HEK293 (cell line): ENCODE measurements at regions not wholly inside any gene's neighbourhood (a gene's known extent, or its start where the extent isn't known, plus 50 kb on each side); places are given as distances from the start of the nearest gene placed in this dataset.

Experiments used
- CTCF ChIA-PET: fragments of 350-600 bp; formaldehyde crosslinking; extraction: SDS; loops from one replicate; lab custom pipeline; 2021; ENCODE audit warnings: antibody characterized with exemption; lab: Yijun Ruan, JAX
- POLR2A ChIA-PET: fragments of 300-600 bp; formaldehyde crosslinking; extraction: SDS; loops from one replicate; lab custom pipeline; 2020; ENCODE audit warnings: antibody characterized with exemption, inconsistent platforms; lab: Yijun Ruan, JAX
- H3K27ac ChIP-seq: fragments of 200-500 bp; sonication (Bioruptor generic); 2 replicates; pipeline ENCODE4 v1.5.1; 2014; ENCODE audit warnings: low read depth, low read length, control low read depth, inconsistent platforms; ENCODE audit errors: extremely low read depth
- H3K36me3 ChIP-seq, 2 experiments: fragments of 200-500 bp in 1 of 2; sonication (Bioruptor generic) in 1 of 2; 1 replicate in 1 of 2; 2 replicates in 1 of 2; pipeline ENCODE4 v1.5.1; 2014 to 2017; ENCODE audit warnings: inconsistent platforms in 2 of 2, low read length in 2 of 2; ENCODE audit not compliant: control insufficient read depth in 2 of 2, insufficient read depth in 1 of 2
- H3K4me1 ChIP-seq: fragments of 200-500 bp; sonication (Bioruptor generic); 2 replicates; pipeline ENCODE4 v1.5.1; 2014; ENCODE audit warnings: mild to moderate bottlenecking, low read length, inconsistent platforms; ENCODE audit not compliant: control insufficient read depth, insufficient read depth
- H3K4me3 ChIP-seq: 2 replicates; pipeline ENCODE4 v1.5.1; 2011; ENCODE audit warnings: low read depth, mild to moderate bottlenecking, control low read depth, low read length, moderate library complexity
- H3K9me3 ChIP-seq: fragments of 200-500 bp; sonication (Bioruptor generic); 2 replicates; pipeline ENCODE4 v1.5.1; 2014; ENCODE audit warnings: low read depth, low read length, inconsistent platforms; ENCODE audit not compliant: control insufficient read depth, insufficient read depth
- GLI4 ChIP-seq: fragments of 450-650 bp; formaldehyde crosslinking; IDR thresholded peaks from 2 replicates; pipeline ENCODE4 v1.5.1; 2016; ENCODE audit warnings: missing biosample characterization, missing genetic modification characterization
- HOXD13 ChIP-seq: sonication (generic); formaldehyde crosslinking; IDR thresholded peaks from 2 replicates; pipeline ENCODE4 v1.8.0; 2022; ENCODE audit warnings: missing genetic modification reagents, borderline replicate concordance
- KLF9 ChIP-seq: fragments of 450-650 bp; formaldehyde crosslinking; IDR thresholded peaks from 2 replicates; pipeline ENCODE4 v1.5.1; 2016; ENCODE audit warnings: missing biosample characterization, missing genetic modification characterization, low read depth
- OVOL3 ChIP-seq: fragments of 450-650 bp; formaldehyde crosslinking; IDR thresholded peaks from 2 replicates; pipeline ENCODE4 v1.5.1; 2016; ENCODE audit warnings: missing biosample characterization, missing genetic modification characterization
- REPIN1 ChIP-seq: fragments of 450-650 bp; formaldehyde crosslinking; IDR thresholded peaks from 2 replicates; pipeline ENCODE4 v1.5.1; 2017; ENCODE audit warnings: missing biosample characterization, missing genetic modification characterization, low read depth
- ZNF202 ChIP-seq: fragments of 450-650 bp; formaldehyde crosslinking; IDR thresholded peaks from 2 replicates; pipeline ENCODE4 v1.5.1; 2016; ENCODE audit warnings: missing biosample characterization, missing genetic modification characterization, borderline replicate concordance
- ZNF501 ChIP-seq: fragments of 450-650 bp; formaldehyde crosslinking; IDR thresholded peaks from 2 replicates; pipeline ENCODE4 v1.5.1; 2016; ENCODE audit warnings: missing biosample characterization, missing genetic modification characterization
- ZNF521 ChIP-seq: fragments of 450-650 bp; formaldehyde crosslinking; IDR thresholded peaks from 2 replicates; pipeline ENCODE4 v1.5.1; 2017; ENCODE audit warnings: missing biosample characterization, mild to moderate bottlenecking, missing genetic modification characterization
- ZNF600 ChIP-seq: fragments of 450-650 bp; formaldehyde crosslinking; IDR thresholded peaks from 2 replicates; pipeline ENCODE4 v1.5.1; 2016; ENCODE audit warnings: missing biosample characterization, missing genetic modification characterization
- ZNF623 ChIP-seq: fragments of 450-650 bp; formaldehyde crosslinking; IDR thresholded peaks from 2 replicates; pipeline ENCODE4 v1.5.1; 2016; ENCODE audit warnings: missing biosample characterization, missing genetic modification characterization
- ZNF677 ChIP-seq: fragments of 450-650 bp; IDR thresholded peaks from 2 replicates; pipeline ENCODE4 v1.5.0; 2018; ENCODE audit warnings: missing biosample characterization, mild to moderate bottlenecking, missing genetic modification characterization, moderate library complexity
- ZNF792 ChIP-seq: fragments of 450-650 bp; formaldehyde crosslinking; IDR thresholded peaks from 2 replicates; pipeline ENCODE4 v1.5.1; 2016; ENCODE audit warnings: missing biosample characterization, missing genetic modification characterization
- TF ChIP-seq, protein P1 (sequence below): fragments of 450-650 bp; formaldehyde crosslinking; IDR thresholded peaks from 2 replicates; pipeline ENCODE4 v1.5.1; 2017; ENCODE audit warnings: missing biosample characterization, missing genetic modification characterization
- TF ChIP-seq, protein P2 (sequence below): fragments of 450-650 bp; formaldehyde crosslinking; IDR thresholded peaks from 2 replicates; pipeline ENCODE4 v1.5.1; 2016; ENCODE audit warnings: missing biosample characterization, missing genetic modification characterization
- TF ChIP-seq, protein P3 (sequence below): fragments of 450-650 bp; formaldehyde crosslinking; IDR thresholded peaks from 2 replicates; pipeline ENCODE4 v1.5.1; 2016; ENCODE audit warnings: missing biosample characterization, missing genetic modification characterization
- TF ChIP-seq, protein P4 (sequence below): fragments of 450-650 bp; formaldehyde crosslinking; IDR thresholded peaks from 2 replicates; pipeline ENCODE4 v1.5.1; 2016; ENCODE audit warnings: missing biosample characterization, missing genetic modification characterization

DNA sequence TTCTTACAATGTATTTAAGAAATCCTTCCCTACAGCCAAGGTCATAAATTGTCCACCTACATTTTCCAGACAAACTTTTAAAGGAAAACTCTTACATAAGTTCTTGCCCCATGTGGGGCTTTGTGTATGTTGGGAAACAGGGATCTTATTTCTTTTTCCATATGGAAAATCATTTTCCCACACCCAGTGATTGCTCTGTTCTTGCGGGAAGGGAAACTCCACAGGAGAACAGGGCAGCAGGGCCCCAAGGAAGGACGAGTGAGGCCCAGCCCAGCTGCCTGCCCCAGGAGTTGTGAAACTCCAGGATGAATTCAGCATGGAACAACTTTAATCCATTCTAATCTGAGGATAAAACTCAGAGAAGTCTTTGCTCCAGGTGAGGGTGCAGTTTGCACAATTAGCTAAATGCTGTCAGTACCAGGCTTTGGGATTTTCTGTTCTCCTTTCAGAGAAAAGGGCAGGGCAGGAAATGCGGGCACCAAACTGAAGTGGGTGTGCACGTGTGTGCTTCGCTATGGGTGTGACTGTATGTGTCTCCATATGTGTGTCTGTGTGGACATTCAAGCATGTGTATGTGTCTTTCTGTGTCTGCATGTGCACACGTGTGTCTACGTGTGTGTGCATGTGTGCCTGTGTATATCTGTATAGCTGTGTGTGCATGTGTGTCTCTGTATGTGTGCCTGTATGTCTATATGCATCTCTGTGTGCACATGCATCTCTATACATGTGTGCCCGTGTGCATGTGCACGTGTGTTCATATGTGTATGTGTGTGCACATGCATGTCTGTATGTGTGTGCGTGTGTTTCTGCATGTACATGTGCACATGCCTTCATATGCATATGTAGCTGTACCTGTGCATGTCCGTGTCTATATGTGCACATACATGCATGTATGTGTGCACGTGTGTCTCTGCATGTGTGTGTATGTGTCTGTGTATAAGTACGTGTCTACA is 102.0 kb upstream of the FAM20C start:
- Histone ChIP-seq H3K4me3 (no peak overlapping the region), H3K4me1 (no peaks in the 10 kb centered on the region), H3K36me3 (no peaks in the 10 kb centered on the region), H3K9me3 (no peaks in the 10 kb centered on the region), H3K27ac (no peak overlapping the region)
- POLR2A ChIA-PET = no interaction called here
- CTCF ChIA-PET = no interaction called here
- TF ChIP-seq KLF9 (tag by site-specific recombination) (no peak), ZNF202 (no peak), REPIN1 (tag by site-specific recombination) (no peak), GLI4 (no peak), OVOL3 (tag by site-specific recombination) (no peak), HOXD13 (CRISPR knock-in tag) (no peak)
- TF ChIP-seq, protein P1, sequence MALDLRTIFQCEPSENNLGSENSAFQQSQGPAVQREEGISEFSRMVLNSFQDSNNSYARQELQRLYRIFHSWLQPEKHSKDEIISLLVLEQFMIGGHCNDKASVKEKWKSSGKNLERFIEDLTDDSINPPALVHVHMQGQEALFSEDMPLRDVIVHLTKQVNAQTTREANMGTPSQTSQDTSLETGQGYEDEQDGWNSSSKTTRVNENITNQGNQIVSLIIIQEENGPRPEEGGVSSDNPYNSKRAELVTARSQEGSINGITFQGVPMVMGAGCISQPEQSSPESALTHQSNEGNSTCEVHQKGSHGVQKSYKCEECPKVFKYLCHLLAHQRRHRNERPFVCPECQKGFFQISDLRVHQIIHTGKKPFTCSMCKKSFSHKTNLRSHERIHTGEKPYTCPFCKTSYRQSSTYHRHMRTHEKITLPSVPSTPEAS = peak; percentile 72
- TF ChIP-seq, protein P2, sequence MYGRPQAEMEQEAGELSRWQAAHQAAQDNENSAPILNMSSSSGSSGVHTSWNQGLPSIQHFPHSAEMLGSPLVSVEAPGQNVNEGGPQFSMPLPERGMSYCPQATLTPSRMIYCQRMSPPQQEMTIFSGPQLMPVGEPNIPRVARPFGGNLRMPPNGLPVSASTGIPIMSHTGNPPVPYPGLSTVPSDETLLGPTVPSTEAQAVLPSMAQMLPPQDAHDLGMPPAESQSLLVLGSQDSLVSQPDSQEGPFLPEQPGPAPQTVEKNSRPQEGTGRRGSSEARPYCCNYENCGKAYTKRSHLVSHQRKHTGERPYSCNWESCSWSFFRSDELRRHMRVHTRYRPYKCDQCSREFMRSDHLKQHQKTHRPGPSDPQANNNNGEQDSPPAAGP (tag by site-specific recombination) = no peak

DNA sequence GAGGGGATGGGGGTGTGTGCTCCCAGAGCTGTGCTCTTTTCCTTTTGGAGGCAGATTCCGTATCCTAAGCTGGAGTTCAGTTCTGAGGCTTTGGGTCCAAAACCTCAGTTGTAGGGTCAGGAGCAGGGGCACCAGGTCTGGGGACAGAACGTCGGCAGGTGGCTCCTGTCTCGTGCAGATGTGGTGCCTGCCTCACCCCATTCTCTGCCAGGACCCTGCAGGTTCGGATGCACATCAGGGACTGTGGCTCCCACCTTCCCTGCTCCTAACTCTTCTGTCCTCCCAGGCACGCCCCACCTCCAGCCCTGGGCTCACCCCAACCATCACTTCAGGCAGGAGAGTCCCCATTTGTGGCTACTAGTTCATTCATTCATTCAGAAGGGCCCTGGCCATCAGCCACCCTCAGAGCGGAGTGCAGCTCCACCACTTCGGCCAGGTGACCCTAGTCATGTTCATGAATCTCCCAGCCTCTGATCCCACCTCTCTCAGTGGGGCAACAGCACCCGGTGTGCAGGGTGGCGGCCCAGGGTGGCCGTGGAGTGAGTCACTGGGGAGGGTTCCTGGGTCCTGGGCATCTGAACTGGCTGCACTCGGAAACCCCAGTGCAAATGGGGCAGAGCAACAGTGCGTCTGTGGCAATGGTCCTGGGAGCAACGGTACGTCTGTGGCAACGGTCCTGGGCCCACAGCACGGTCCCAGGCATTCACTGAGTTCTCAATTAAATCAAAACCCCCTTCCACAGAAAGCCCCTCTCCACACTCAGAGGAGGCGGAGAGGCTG is 100.8 kb upstream of the FAM20C start:
- H3K4me3 ChIP-seq = no peak overlapping the region
- H3K4me1 ChIP-seq = no peaks in the 10 kb centered on the region
- H3K36me3 ChIP-seq = no peaks in the 10 kb centered on the region
- POLR2A ChIA-PET = no interaction called here
- TF ChIP-seq ZNF600 (tag by site-specific recombination) (no peak), ZNF521 (tag by site-specific recombination) (no peak), ZNF792 (tag by site-specific recombination) (no peak), ZNF623 (no peak), ZNF501 (tag by site-specific recombination) (no peak), ZNF677 (no peak)
- TF ChIP-seq, protein P3, sequence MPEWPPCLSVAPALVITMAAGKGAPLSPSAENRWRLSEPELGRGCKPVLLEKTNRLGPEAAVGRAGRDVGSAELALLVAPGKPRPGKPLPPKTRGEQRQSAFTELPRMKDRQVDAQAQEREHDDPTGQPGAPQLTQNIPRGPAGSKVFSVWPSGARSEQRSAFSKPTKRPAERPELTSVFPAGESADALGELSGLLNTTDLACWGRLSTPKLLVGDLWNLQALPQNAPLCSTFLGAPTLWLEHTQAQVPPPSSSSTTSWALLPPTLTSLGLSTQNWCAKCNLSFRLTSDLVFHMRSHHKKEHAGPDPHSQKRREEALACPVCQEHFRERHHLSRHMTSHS (tag by site-specific recombination) = no peak
- TF ChIP-seq, protein P4, sequence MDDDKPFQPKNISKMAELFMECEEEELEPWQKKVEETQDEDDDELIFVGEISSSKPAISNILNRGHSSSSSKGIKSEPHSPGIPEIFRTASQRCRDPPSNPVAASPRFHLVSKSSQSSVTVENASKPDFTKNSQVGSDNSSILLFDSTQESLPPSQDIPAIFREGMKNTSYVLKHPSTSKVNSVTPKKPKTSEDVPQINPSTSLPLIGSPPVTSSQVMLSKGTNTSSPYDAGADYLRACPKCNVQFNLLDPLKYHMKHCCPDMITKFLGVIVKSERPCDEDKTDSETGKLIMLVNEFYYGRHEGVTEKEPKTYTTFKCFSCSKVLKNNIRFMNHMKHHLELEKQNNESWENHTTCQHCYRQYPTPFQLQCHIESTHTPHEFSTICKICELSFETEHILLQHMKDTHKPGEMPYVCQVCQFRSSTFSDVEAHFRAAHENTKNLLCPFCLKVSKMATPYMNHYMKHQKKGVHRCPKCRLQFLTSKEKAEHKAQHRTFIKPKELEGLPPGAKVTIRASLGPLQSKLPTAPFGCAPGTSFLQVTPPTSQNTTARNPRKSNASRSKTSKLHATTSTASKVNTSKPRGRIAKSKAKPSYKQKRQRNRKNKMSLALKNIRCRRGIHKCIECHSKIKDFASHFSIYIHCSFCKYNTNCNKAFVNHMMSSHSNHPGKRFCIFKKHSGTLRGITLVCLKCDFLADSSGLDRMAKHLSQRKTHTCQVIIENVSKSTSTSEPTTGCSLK (tag by site-specific recombination) = no peak
- TF ChIP-seq, all 188 proteins: peak for 0
- Histone ChIP-seq H3K9me3 (no peaks in the 10 kb centered on the region), H3K27ac (no peak overlapping the region)
- CTCF ChIA-PET = no interaction called here
